LNCAP (cell line): ENCODE measurements at regions not wholly inside any gene's neighbourhood (a gene's known extent, or its start where the extent isn't known, plus 50 kb on each side); places are given as distances from the start of the nearest gene placed in this dataset.

ENCODE experiments used
- TF ChIP-seq, protein P1 (sequence below): fragments of 450-650 bp; IDR thresholded peaks from 2 replicates; pipeline ENCODE4 v1.5.1; 2017; ENCODE audit warnings: mild to moderate bottlenecking

DNA sequence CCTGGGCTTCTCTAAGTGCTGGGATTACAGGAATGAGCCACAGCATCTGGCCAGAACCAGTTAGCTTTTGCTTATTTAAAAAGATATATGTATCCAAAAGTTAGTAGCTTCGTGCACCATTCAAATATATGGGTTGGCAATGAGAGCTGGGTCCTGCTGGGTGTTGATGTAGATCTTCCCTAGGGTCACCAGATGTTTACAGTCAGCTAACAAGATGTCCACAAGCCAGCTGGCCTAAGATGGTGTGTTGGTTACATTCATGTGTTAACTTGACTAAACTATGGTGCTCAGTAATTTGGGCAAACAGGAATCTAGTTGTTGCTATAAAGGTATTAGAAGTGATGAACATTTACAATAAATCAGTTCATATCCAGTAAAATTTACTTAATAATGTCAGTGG is 948.6 kb upstream of the EDIL3 start:
- TF ChIP-seq, protein P1, sequence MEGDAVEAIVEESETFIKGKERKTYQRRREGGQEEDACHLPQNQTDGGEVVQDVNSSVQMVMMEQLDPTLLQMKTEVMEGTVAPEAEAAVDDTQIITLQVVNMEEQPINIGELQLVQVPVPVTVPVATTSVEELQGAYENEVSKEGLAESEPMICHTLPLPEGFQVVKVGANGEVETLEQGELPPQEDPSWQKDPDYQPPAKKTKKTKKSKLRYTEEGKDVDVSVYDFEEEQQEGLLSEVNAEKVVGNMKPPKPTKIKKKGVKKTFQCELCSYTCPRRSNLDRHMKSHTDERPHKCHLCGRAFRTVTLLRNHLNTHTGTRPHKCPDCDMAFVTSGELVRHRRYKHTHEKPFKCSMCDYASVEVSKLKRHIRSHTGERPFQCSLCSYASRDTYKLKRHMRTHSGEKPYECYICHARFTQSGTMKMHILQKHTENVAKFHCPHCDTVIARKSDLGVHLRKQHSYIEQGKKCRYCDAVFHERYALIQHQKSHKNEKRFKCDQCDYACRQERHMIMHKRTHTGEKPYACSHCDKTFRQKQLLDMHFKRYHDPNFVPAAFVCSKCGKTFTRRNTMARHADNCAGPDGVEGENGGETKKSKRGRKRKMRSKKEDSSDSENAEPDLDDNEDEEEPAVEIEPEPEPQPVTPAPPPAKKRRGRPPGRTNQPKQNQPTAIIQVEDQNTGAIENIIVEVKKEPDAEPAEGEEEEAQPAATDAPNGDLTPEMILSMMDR = no peak

DNA sequence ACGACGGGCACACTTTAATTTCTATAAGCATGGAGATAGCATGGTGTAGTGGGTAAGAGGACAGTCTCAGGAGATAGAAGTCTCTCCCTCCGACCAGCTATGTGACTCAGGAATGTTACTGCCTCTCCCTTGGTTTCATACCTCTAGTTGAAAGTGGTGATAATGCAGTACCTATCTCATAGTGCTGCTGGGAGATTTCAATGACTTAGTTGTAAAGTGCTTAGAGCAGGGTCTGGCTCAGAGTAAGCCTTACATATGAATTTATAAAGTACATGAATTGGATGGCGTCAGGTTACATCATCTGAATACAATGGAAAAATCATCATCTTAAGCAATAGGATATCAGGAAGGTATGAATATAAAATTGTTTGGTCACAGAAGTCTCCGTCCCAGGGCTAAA is 952.8 kb upstream of the EDIL3 start:
- TF ChIP-seq, protein P1 = no peak

DNA sequence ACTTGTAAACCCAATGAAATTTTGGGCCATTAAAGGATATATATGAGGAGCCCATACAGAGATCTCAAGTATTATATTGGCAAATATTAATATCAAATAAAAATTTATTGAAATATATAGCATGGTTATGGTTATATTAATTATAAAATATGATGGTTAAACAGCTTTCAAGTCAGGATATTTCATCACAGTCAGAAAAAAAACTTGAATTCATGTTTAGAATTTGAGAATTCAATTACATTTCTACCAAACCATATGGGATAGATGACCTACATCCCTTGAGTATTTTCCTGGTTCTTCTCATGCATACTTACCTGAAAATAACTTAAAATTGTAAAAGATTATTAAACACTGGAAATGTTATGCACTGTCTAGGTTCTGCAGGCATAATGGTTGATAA is 956.1 kb upstream of the EDIL3 start:
- TF ChIP-seq, protein P1 = no peak

DNA sequence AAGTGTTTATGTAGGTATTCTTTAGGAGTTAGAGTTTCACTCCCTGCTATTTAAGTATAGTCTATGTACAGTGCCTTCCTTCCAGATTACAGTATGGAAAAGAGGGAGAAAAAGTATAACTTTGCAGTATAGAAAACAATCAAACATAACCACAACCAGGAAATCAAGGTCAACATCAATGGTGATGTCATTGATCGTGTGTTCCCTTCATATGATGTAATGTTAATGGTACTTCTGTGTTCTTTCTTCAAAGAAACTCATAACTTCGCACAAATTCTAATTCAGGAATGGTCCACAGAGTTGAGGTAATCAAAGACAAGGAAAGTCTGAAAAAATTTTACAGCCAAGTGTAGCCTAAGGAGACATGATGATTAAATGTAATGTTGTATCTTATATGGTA is 961.1 kb upstream of the EDIL3 start:
- TF ChIP-seq, protein P1 = no peak

DNA sequence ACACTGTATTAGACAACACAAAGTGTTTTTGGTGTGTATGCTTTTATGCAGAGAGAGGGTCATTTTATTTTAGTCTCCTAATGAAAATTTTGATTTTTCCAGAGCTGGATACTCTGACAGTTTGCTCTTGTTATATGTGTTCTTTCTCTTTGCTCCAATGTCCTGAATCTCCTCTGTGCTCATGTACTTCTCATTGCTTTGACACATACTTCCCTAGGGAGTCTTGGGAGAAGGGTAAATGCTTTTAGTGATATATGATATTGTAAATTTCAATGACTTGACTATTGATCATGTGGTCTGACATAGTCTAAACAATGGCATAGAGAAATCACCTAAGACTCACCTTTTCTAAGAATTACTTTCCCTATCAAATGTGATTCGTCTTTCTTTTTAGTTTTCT is 972.6 kb upstream of the EDIL3 start:
- TF ChIP-seq, protein P1 = no peak

DNA sequence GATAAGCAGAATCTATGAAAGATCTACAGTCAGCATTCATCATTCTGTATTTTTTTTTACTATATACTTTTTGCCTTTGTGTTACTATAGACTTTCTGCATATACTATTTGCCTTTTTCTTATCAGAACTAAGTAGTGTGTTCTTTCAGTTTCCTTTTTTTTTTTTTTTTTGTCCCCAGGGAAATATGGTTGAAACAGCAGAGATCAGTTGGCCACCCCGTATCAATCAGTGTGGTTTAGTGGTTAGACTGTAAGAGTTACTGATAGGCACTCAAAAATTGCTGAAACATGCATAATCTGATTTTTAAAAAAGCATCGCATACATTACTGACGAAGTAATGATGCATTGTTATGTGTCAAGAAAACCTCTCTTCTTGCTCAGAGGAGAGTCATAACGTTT is 990.8 kb upstream of the EDIL3 start:
- TF ChIP-seq, protein P1 = no peak

DNA sequence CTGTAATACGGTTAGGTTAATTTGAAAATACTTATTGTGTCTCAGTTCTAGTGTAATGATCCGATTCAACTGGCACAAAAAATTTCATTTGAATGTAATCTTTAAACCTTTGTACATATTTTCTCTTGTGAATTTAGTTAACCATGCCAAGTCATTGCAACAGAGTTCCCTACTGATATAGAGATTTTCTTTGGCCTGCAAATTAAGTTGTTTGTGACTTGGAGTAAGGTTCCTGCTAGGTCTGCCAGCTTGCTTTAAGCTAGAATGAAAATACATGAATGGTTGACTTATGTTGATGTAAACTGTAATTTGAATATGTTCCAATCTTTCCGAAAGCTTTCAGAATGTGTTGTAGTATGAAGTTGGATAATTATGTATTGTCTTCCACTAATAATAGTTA is 1004.1 kb upstream of the EDIL3 start:
- TF ChIP-seq, protein P1 = no peak

DNA sequence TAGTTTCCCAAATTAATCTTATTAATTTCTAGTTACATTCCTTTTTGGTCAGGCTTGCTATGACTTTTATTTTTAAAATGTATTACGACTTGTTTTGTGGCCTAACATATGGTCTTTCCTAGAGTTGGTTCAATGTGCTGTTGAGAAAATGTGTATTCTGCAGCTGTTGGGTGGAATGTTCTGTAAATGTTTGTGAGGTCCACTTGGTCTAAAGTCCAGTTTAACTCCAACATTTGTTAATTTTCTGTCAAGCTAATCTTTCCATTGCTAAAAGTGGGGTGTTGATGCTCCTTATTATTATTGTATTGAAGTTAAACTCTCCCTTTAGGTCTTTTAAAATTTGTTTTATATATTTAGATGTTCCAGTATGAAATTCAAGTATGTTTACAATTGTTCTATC is 1010.8 kb upstream of the EDIL3 start:
- TF ChIP-seq, protein P1 = no peak
